ENCODE measurements at regions not wholly inside any gene's neighbourhood (a gene's known extent, or its start where the extent isn't known, plus 50 kb on each side); places are given as distances from the start of the nearest gene placed in this dataset.

DNA sequence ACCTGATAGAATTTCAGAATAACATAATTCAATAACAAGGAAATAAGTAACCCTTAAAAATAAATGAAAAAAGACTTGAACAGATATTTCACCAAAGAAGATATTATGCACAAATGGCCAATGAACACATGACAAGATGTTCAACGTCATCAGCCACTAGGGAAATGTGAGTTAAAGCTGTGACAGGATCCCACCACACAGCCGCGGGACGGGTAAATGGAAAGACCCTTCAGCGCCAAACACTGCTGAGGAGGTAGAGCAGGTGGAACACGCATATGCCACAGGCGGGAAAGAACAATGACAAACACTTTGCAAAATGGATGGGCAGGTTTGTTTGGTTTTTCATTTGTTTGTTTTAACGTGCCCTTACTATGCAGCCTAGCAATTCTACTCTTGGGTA, 86.1 kb upstream of the RNF32 start:
- TF ChIP-seq, protein P1, sequence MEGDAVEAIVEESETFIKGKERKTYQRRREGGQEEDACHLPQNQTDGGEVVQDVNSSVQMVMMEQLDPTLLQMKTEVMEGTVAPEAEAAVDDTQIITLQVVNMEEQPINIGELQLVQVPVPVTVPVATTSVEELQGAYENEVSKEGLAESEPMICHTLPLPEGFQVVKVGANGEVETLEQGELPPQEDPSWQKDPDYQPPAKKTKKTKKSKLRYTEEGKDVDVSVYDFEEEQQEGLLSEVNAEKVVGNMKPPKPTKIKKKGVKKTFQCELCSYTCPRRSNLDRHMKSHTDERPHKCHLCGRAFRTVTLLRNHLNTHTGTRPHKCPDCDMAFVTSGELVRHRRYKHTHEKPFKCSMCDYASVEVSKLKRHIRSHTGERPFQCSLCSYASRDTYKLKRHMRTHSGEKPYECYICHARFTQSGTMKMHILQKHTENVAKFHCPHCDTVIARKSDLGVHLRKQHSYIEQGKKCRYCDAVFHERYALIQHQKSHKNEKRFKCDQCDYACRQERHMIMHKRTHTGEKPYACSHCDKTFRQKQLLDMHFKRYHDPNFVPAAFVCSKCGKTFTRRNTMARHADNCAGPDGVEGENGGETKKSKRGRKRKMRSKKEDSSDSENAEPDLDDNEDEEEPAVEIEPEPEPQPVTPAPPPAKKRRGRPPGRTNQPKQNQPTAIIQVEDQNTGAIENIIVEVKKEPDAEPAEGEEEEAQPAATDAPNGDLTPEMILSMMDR (IDR thresholded peaks at IDR 0.05 in 4 of 5, conservative IDR thresholded peaks at IDR 0.05 in 1 of 5): no peak
- no peak for TF ChIP-seq POLR2A (IDR thresholded peaks at IDR 0.05)

Measured in gastrocnemius medialis (tissue), 4 donors.